CD4-positive, CD25-positive, alpha-beta regulatory T cell (primary cell): ENCODE measurements at regions not wholly inside any gene's neighbourhood (a gene's known extent, or its start where the extent isn't known, plus 50 kb on each side); places are given as distances from the start of the nearest gene placed in this dataset.
A peak's percentile ranks its signal among the peaks of the same experiment; 100 is the strongest.

ENCODE experiments used
- ATAC-seq, 2 donors: fragments of 150-1000 bp; cut with Tn5 transposase; one replicate each; pipeline ENCODE4 v1.10.0; 2021; ENCODE audit warnings: low read depth in 2 of 2, moderate number of reproducible peaks in 2 of 2, moderate library complexity in 1 of 2
- DNase-seq, 3 donors: peaks; one replicate each; pipeline versions ENCODE4 v3.0.0 to v3.0.0-alpha.2; 2012 to 2022; ENCODE audit warnings: mixed read lengths in 1 of 3
- H3K27ac ChIP-seq: one replicate; pipeline ENCODE4 v1.7.0; 2013; ENCODE audit warnings: mild to moderate bottlenecking, low read length; ENCODE audit not compliant: insufficient read depth, poor library complexity, severe bottlenecking
- H3K27me3 ChIP-seq: one replicate; pipeline ENCODE4 v1.7.0; 2013; ENCODE audit warnings: low read length; ENCODE audit not compliant: control insufficient read depth, insufficient read depth
- H3K36me3 ChIP-seq: one replicate; pipeline ENCODE4 v1.7.0; 2013; ENCODE audit warnings: mild to moderate bottlenecking, low read length, moderate library complexity; ENCODE audit not compliant: control insufficient read depth, insufficient read depth
- H3K4me1 ChIP-seq: 2 replicates; pipeline ENCODE4 v1.7.0; 2013; ENCODE audit warnings: mild to moderate bottlenecking, low read length; ENCODE audit not compliant: insufficient read depth, control insufficient read depth, poor library complexity, severe bottlenecking
- H3K4me3 ChIP-seq: one replicate; pipeline ENCODE4 v1.7.0; 2013; ENCODE audit warnings: low read depth, mild to moderate bottlenecking, low read length, moderate library complexity
- H3K9me3 ChIP-seq, 2 experiments: 1 replicate in 1 of 2; 2 replicates in 1 of 2; pipeline ENCODE4 v1.7.0; 2013; ENCODE audit warnings: low read length in 2 of 2, mild to moderate bottlenecking in 1 of 2, moderate library complexity in 1 of 2; ENCODE audit not compliant: control insufficient read depth in 2 of 2
- H3K27ac Mint-ChIP-seq, 3 donors: one replicate each; pipeline ENCODE4 v1.8.0; 2020 to 2022; ENCODE audit warnings: mild to moderate bottlenecking in 3 of 3, mixed read lengths in 3 of 3, moderate library complexity in 2 of 3
- H3K27me3 Mint-ChIP-seq: one replicate; pipeline ENCODE4 v1.8.0; 2022; ENCODE audit warnings: mild to moderate bottlenecking, mixed read lengths
- H3K36me3 Mint-ChIP-seq: one replicate; pipeline ENCODE4 v1.8.0; 2020; ENCODE audit warnings: mixed read lengths
- H3K4me1 Mint-ChIP-seq, 4 donors: one replicate each; pipeline ENCODE4 v1.8.0; 2020 to 2022; ENCODE audit warnings: mixed read lengths in 4 of 4, mild to moderate bottlenecking in 1 of 4
- H3K4me3 Mint-ChIP-seq, 4 donors: one replicate each; pipeline ENCODE4 v1.8.0; 2020 to 2022; ENCODE audit warnings: mild to moderate bottlenecking in 4 of 4, mixed read lengths in 4 of 4, moderate library complexity in 3 of 4
- H3K9me3 Mint-ChIP-seq, 7 donors: one replicate each; pipeline ENCODE4 v1.8.0; 2020 to 2022; ENCODE audit warnings: mixed read lengths in 7 of 7, mild to moderate bottlenecking in 3 of 7, moderate library complexity in 2 of 7

- Histone ChIP-seq H3K4me1 (no peaks in the 10 kb centered on the region), H3K9me3 (no peaks in the 10 kb centered on the region), H3K27ac (no peak overlapping the region), H3K27me3 (no peaks in the 10 kb centered on the region), H3K4me3 (no peak overlapping the region), H3K36me3 (no peaks in the 10 kb centered on the region)
- Mint-ChIP-seq H3K4me1 (peaks cover 0 to 1% (median 0%) of the 10 kb centered on the region in 4 donors), H3K27me3 (peaks cover 5% of the 10 kb centered on the region), H3K9me3 (peaks cover 0 to 1% (median 0%) of the 10 kb centered on the region in 7 donors), H3K4me3 (no peak overlapping the region), H3K27ac (peak overlapping the region in 1 of 3 donors; percentile 5), H3K36me3 (no peaks in the 10 kb centered on the region)
- no peak for DNase-seq
- ATAC-seq, result no peak
These were observed 72.0 kb upstream of the CCND2 start for GRCh38 chr12:4201333-4202100.

GRCh38 chr12:4197922-4198763 lies 75.4 kb upstream of the CCND2 start:
- Mint-ChIP-seq H3K4me1 (no peaks in the 10 kb centered on the region), H3K4me3 (no peak overlapping the region), H3K27ac (peak overlapping the region in 1 of 3 donors; percentile 42), H3K36me3 (no peaks in the 10 kb centered on the region), H3K27me3 (no peaks in the 10 kb centered on the region), H3K9me3 (peaks cover 0 to 1% (median 0%) of the 10 kb centered on the region in 7 donors)
- Histone ChIP-seq H3K27ac (no peak overlapping the region), H3K4me1 (no peaks in the 10 kb centered on the region), H3K4me3 (no peak overlapping the region), H3K27me3 (no peaks in the 10 kb centered on the region), H3K36me3 (no peaks in the 10 kb centered on the region), H3K9me3 (no peaks in the 10 kb centered on the region)
- peak in 1 of 3 donors; percentile 18 for DNase-seq
- ATAC-seq, result no peak

GRCh38 chr12:4196805-4197420 lies 76.6 kb upstream of the CCND2 start:
- H3K4me3 Mint-ChIP-seq, result no peak overlapping the region
- H3K36me3 Mint-ChIP-seq, result no peaks in the 10 kb centered on the region
- no peaks in the 10 kb centered on the region for H3K9me3 ChIP-seq
- ATAC-seq, result no peak
- no peaks in the 10 kb centered on the region for H3K27me3 ChIP-seq
- H3K9me3 Mint-ChIP-seq, result peaks cover 0 to 1% (median 0%) of the 10 kb centered on the region in 7 donors
- no peaks in the 10 kb centered on the region for H3K27me3 Mint-ChIP-seq
- H3K27ac Mint-ChIP-seq, result peak overlapping the region in 1 of 3 donors; percentile 32
- H3K36me3 ChIP-seq, result no peaks in the 10 kb centered on the region
- no peak overlapping the region for H3K4me3 ChIP-seq
- no peaks in the 10 kb centered on the region for H3K4me1 Mint-ChIP-seq
- H3K4me1 ChIP-seq, result no peaks in the 10 kb centered on the region
- no peak overlapping the region for H3K27ac ChIP-seq
- no peak for DNase-seq

GRCh38 chr12:4194668-4195067 lies 78.9 kb upstream of the CCND2 start:
- Histone ChIP-seq H3K9me3 (no peaks in the 10 kb centered on the region), H3K27me3 (no peaks in the 10 kb centered on the region), H3K27ac (no peak overlapping the region), H3K36me3 (no peaks in the 10 kb centered on the region), H3K4me3 (no peak overlapping the region), H3K4me1 (no peaks in the 10 kb centered on the region)
- Mint-ChIP-seq H3K4me1 (no peaks in the 10 kb centered on the region), H3K27ac (no peak overlapping the region), H3K36me3 (no peaks in the 10 kb centered on the region), H3K27me3 (no peaks in the 10 kb centered on the region), H3K9me3 (no peaks in the 10 kb centered on the region), H3K4me3 (no peak overlapping the region)
- ATAC-seq (no peak), DNase-seq (no peak)

- Mint-ChIP-seq H3K27ac (no peak overlapping the region), H3K4me1 (no peaks in the 10 kb centered on the region), H3K27me3 (no peaks in the 10 kb centered on the region), H3K9me3 (no peaks in the 10 kb centered on the region), H3K4me3 (no peak overlapping the region), H3K36me3 (no peaks in the 10 kb centered on the region)
- Histone ChIP-seq H3K27me3 (no peaks in the 10 kb centered on the region), H3K27ac (no peak overlapping the region), H3K9me3 (no peaks in the 10 kb centered on the region), H3K4me1 (no peaks in the 10 kb centered on the region), H3K36me3 (no peaks in the 10 kb centered on the region), H3K4me3 (no peak overlapping the region)
- ATAC-seq (no peak), DNase-seq (no peak)
These were observed 79.7 kb upstream of the CCND2 start for GRCh38 chr12:4193821-4194220.

- Mint-ChIP-seq H3K4me3 (no peak overlapping the region), H3K27ac (no peak overlapping the region), H3K36me3 (no peaks in the 10 kb centered on the region)
These were observed 81.9 kb upstream of the CCND2 start for GRCh38 chr12:4191642-4192041.

GRCh38 chr12:4191149-4191548 lies 82.4 kb upstream of the CCND2 start:
- no peak overlapping the region for H3K27ac Mint-ChIP-seq
- ATAC-seq (no peak), DNase-seq (no peak)
- peaks cover 0 to 2% (median 0%) of the 10 kb centered on the region in 7 donors for H3K9me3 Mint-ChIP-seq
- H3K27me3 Mint-ChIP-seq, result no peaks in the 10 kb centered on the region
- Histone ChIP-seq H3K9me3 (no peaks in the 10 kb centered on the region), H3K27me3 (no peaks in the 10 kb centered on the region), H3K4me1 (no peaks in the 10 kb centered on the region), H3K36me3 (no peaks in the 10 kb centered on the region), H3K4me3 (no peak overlapping the region), H3K27ac (no peak overlapping the region)
- no peaks in the 10 kb centered on the region for H3K36me3 Mint-ChIP-seq
- H3K4me1 Mint-ChIP-seq, result no peaks in the 10 kb centered on the region
- no peak overlapping the region for H3K4me3 Mint-ChIP-seq

More at GRCh38 chr12:4191642-4192041, 81.9 kb upstream of the CCND2 start:
- ATAC-seq, result no peak
- Mint-ChIP-seq H3K27me3 (no peaks in the 10 kb centered on the region), H3K4me1 (no peaks in the 10 kb centered on the region), H3K9me3 (peaks cover 0 to 2% (median 0%) of the 10 kb centered on the region in 7 donors)
- Histone ChIP-seq H3K27me3 (no peaks in the 10 kb centered on the region), H3K27ac (no peak overlapping the region), H3K4me3 (no peak overlapping the region), H3K4me1 (no peaks in the 10 kb centered on the region), H3K36me3 (no peaks in the 10 kb centered on the region), H3K9me3 (no peaks in the 10 kb centered on the region)
- no peak for DNase-seq
